Amygdala (tissue), 56 donors: ENCODE measurements at regions not wholly inside any gene's neighbourhood (a gene's known extent, or its start where the extent isn't known, plus 50 kb on each side); places are given as distances from the start of the nearest gene placed in this dataset.

ENCODE experiments used
- DNase-seq, 56 donors: peaks; one replicate each; lab custom pipeline; 2025; lab: John Stamatoyannopoulos, UW

DNA sequence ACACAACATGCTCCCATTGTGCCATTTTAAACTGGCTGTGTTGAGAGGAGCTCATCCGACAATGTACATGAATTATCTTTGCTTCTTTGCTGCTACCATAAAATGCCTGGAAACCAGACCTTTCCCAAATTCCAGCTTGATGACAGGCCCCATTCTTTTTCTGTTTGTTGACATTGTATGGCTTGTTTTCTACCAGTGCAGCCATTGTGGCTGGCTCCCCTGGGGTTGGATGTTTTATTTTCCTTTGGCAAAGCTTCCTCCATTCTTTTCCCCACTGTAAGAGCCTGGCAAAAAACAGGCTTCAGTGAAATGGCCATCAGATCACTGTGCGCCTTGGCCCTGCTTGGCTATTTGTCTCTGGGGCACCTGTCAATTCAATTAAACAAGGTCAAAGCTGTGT is 532.5 kb downstream of the VRK1 start:
- no peak for DNase-seq

DNA sequence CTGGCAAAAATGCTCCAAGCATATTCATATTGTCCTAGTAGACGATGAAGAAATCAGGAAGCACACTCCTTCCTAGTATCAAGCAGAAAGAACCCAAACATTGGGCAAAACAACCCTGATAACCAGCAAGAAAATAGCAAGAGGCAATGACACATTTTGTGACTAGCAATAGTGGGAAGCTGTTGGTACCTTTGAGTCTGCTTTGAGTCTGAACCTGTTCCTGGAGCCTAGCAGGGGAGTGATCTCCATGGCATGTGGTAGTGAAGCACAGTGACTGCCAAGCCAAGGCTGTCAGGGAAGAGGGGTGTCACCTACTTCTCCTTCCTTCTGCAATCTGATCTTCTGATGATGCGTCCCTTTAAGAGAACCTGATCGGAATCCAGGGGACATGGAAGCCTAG is 533.9 kb downstream of the VRK1 start:
- DNase-seq = no peak

DNA sequence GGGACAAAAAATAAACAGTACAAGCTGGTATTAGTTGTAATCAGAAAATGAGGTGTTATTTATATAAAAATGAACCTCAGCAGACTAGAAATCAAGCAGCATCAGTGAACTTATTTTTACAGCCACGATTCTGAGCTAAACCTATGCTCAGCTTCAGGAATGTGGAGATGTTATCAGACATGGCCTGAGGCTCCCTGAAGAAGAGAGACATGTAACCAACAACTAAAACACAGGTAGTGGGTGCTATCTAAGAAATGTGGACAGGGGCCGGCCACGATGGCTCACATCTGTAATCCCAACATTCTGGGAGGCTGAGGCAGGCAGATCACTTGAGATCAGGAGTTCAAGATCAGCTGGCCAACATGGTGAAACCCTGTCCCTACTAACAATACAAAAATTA is 534.3 kb downstream of the VRK1 start:
- no peak for DNase-seq

DNA sequence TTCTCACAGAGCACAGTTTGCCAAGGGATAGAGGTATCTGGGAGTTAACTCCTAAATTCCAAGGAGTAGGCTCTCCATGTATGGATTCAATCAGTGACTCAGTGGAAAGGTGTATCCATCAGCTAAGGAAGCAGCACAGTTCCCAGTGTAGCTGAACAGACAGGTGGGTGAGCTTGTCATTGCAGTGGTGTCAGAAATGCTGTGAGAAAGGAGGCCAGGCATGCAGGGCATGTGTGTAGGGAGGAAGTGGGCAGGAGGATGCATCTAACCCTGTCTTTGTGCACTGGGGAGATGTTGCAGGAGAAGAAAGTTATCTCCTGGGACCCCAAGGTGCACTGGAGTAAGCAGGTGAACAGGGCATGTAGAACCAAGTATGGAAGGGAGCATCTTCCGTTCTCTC is 539.0 kb downstream of the VRK1 start:
- no peak for DNase-seq

DNA sequence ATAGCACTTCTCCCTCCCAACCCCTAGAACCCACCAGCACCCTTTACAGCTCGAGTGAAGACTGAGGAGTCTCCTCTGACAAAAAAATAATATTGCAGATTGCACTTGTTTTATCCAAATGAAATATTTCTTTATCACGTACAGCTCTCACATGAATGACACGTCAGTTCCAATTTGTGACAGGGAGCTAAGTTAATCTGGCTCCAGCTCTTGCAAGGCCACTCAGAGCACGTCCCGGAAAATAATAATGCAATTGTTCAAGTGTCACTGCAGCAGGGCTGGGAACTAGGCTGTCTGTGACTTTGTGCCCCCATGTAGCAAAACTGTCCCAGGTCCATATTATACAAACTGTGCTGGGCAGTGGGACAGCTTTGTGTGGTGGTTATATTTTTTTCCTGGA is 539.6 kb downstream of the VRK1 start:
- peak in 9 of 56 donors; percentile 2 to 18 (median 4) for DNase-seq

DNA sequence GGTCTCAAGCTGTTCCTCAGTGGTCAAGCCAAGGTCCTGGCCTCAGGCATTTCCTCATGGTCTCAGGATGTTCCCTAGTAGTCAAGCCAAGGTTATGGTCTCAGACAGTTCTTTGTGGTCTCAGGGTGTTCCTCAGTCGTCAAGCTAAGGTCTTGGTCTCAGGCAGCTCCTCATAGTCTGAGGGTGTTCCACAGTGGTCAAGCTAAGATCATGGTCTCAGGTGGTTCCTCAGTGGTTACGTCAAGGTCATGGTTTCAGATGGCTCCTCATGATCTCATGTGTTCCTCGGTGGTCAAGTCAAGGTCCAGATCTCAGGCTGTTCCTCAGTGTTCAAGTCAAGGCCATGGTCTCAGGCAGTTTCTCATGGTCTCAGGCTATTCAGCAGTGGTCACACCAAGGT is 540.1 kb downstream of the VRK1 start:
- no peak for DNase-seq

DNA sequence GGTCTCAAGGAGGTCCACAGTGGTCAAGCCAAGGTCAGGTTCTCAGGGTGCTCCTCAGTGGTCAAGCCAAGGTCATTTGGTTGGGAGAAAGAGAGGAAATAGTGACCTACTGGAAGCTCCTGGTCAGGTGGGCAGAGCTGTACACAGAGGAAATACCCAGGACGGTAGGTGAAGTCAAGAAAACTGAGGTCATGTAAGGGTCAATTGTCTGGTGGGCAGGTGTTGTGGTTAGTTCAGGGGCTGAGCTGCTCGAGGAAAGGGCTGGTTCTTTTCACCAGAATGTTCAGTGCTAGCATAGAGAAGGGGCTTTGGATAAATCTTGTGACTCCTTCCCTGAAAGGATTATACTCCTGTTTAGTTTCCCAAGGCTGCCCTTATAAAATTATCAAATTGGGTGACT is 540.5 kb downstream of the VRK1 start:
- DNase-seq = no peak

DNA sequence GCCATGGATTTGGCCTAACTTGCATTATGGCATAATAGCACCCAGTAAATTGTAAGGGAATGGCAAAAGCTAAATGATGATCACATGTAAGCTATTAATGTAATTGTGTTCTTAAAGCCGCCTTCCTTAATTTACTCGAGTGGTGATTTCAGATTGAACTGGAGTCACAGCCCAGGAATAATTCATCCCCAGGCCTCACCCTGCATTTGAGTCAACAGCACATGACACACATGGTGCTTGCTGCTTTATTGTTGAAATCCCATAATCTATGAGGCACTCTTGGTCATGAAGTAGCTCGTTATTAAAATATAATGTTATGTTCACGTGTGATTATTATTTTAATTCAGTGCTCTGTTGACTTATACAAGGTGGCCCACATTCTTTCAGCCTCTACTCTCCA is 547.5 kb downstream of the VRK1 start:
- DNase-seq = no peak

DNA sequence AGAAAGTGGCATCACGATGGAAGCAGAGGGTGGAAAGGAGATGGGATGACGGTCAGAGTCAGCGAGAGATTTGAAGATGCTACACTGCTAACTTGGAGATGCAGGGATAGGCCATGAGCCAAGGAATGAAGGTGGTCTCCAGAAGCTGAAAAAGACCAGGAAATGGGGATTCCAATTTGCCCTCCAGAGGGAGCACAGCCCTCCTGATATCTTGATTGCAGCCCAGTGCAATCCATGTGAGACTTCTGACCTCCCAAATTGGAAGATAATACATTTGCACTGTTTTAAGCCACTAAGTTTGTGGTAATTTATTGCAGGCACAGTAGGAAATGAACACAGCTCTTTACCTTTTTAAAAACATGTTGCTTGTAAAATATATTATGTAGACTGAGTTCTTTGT is 549.5 kb downstream of the VRK1 start:
- DNase-seq = no peak

DNA sequence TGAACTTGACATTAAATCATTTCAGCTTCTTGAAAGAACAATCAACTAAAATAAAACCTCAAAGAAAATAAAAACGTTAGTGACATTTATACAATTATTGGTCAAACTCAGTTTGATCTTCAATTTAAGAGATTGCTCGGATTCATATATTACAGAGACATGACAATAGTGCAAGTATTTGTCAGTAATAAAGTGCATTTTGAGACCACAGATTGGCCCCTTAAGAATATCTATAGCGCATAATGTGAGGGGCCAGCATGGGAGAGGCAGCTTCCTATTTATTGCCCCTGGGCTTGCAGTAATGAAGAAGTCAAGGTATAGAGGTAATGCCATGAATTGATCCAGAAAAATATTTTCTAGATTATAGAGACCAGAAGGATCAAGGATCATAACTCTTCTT is 552.3 kb downstream of the VRK1 start:
- DNase-seq = no peak

DNA sequence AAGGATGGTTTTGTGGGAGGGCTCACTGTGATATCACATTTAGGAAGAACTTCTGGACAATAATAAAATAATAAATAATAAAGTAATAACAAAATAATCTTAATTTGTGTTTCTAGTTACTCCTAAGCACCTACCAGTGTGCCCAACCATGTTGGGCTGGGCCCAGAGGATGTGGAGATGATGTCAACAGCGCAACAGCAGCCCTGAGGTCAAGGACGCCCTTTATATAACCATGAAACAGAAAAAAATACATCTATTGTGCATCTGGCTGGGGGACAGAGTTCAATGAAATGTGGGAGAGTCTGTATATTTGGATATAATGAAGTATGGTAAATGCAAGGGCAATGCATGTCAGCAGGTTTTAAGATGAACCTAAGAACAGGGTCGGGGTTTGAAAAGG is 552.8 kb downstream of the VRK1 start:
- no peak for DNase-seq

DNA sequence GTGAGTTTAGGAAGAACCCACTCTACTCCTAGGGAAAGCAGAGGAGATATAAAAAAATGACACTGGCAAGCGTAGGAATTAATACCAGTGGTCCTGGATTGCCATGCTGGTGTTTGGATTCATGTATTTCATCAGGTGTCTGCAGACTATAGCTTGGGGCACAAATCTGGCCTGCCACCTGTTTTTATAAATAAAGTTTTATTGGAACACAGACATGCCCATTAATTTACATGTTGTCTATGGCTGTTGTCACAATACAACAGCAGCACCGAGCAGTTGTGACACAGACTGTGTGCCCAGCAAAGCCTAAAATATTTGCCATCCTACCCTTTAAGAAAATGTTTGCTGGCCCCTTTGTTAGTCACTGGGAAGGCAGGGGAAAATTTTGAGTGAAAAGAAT is 553.2 kb downstream of the VRK1 start:
- DNase-seq = no peak

DNA sequence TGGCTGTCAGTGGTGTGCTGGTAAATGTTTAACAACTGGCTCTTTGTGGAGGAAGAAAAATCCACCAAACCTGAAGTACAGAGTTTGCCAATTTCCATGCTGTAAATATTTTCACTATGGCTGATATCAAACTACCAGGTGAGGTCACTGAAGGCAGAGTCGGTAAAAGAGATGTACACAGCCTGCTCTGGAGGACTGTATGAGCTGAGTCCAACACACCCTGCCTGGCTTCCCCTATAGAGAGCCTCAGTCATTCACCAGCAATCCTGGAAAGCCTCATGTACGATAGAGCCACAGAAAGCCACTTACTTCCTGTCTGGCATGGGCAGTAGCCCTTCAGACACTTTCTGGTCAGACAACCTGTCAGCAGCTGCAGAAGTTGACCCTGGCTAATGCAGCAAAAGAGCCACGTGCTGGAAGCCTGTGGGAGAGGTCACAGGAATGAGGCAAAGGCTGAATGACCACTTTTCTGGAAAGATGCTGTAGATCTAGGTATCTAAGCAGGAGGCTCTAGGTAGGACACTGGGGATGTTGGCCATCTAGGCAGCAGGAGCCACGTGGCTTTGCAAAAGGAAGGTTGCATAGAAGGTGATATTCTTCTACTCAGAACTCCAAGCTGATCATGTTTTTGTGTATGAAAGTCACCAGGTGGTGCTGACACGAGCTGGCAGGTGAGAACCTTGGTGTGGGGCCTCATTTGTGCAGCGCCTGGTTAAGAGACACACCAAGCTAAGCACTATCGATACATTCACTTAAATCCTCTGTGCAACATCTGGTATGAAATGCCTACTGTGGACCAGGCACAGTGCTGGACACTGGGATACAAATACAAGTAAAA is 553.9 kb downstream of the VRK1 start:
- DNase-seq = no peak

DNA sequence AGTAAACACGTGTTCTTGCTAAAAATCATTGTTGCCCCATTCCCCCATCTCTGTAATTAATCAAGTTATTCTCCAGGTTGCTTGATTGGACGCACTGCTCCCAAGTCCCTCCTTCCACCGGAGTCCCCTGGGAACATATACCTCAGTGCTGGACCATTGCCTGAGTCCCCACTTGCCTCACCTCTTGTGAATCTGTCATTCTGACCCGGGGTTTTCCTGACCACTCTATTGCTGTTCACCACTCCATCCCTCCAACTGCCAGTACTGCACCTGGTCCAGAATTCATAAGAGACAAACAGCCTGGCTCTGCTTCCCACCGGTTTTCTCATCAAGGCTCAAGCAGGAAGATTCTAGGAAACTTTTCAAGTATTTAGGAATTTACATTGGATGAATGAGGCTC is 555.9 kb downstream of the VRK1 start:
- no peak for DNase-seq

DNA sequence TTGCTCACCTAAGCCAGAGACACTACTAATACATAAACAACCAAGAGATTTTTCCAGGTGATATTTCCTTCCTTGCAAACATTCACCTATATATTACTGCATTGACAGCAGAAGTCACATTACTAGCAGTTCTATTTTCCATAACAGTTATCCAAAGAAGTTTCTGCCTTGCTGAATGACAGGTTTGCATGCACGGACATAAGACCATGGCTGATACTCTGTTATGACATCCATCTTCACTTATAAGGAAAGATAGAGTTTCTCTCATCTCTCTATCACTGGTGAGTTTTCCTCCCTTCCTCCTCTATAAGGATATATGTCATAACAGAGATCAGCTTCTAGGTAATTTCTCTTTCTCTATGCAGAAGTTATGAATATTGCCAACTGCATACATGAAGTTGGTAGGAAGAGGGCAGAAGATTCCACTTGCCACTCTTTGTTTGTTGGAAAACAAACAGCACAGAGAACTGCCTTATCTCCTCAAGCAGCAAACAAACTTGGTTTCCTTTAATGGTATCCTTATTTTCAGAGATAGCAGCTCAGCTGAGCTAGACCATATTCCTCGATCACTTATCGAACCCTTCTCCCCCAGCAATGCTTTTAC is 557.0 kb downstream of the VRK1 start:
- no peak for DNase-seq

DNA sequence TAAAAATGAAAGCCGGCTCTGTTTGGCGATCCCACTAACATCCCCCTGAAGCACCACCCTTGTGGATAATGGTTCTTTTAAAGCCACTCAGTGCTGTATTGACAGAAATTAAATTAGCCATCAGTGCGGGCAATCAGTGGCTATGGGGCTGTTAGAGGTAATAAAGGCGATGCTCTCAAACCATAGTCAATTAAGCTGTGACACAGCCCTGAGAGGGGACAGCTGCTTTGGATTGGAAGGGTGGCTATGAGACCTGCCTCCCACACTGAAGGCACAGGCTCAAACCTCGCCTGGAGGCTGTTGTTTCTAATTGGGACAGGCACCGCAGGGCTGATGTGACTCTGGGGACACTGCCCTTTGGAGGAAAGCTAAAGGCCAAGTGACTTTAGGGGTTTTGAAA is 562.2 kb downstream of the VRK1 start:
- no peak for DNase-seq

DNA sequence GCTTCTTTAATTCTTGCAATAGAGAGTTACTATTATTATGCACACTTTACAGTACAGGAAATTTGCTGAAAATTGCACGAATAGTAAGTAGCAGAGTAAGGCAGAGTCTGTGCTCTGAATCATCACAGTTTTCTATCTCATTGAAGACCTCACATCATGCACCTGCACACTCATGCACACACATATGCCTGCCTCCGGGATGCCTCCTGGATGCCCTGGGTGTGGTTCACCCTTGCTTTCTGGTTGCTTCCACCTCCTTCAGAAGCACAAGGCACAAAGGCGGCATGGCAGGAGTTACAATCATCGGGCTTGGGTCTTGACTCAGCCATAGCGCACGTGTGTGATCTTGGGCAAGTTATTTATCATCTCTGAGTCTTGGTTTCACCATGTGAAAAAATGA is 564.0 kb downstream of the VRK1 start:
- no peak for DNase-seq

DNA sequence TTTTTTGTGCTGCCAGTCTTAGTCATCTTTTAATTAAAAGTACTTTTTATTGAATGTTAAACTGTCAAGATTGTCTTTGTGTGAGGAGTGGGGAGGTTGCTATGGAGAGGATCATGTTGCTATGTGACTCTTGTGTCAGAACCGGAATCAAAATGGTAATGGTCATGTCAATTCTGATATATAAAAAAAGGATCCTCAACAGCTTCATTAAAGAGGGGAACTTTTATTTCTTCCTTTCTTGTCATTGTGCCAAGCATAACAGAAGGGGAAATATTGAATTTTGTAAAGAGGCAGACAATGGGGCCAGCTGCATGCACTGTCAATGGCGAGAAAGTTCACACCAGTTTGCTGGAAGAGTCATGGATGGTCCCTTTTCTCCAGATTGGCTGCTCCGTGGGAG is 564.8 kb downstream of the VRK1 start:
- no peak for DNase-seq

DNA sequence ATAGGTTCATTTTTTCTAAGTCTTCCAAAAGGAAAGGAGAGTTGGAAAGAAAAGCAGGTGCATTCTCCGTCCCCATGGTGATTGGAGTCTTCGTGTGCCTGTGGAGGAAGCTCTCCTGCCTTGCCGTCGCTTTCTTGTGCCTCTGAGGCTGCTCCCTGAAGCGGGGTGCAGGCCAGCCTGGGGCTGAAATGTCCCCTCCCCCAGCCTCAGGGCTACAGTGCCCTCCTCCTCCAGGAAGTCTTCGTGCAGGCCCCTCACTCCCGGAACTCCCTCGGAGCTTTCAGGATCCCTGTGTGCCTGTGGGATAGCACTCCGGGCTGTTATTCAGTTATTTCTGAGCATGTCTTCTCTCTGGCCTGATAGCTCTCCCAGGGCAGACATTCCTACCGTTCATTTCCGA is 569.2 kb downstream of the VRK1 start:
- DNase-seq = no peak

DNA sequence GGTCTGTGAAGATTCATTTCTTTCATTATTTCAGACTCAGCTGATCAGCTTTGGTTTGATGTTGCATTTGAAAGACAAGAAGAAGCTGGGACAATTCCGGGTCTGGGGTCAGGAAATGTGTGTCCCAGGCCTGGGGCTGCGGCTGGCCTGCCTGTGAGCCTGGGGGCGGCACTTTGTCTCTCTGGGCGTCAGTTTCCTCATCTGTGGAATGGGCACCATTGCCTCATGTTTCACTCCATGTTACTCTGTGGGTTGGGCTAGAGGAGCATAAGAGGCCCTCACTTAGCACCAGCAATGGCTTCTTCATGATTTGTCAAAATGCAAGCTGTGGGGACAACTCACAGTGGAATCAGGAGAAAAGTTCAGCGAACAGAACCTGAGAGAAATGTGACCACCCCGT is 570.1 kb downstream of the VRK1 start:
- DNase-seq = no peak

DNA sequence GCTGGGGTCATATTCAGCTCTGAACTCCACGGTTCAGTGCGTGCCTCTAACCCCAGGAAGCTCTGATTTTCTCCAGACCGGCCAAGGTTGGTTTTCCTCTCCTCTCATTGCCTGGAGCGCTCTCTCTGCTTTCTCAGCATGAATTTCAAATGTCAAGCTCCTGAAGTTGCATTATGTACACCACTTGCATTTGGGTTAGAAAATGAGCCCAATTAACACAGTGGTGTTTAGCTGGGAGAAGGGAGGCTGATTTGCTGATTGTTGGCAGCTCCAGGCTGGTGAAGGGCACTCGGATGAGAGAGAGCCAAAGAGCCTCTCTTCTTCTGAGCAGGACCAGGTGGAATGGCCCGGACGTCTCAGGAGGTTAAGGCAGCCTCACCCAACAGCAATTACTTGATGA is 570.9 kb downstream of the VRK1 start:
- no peak for DNase-seq

DNA sequence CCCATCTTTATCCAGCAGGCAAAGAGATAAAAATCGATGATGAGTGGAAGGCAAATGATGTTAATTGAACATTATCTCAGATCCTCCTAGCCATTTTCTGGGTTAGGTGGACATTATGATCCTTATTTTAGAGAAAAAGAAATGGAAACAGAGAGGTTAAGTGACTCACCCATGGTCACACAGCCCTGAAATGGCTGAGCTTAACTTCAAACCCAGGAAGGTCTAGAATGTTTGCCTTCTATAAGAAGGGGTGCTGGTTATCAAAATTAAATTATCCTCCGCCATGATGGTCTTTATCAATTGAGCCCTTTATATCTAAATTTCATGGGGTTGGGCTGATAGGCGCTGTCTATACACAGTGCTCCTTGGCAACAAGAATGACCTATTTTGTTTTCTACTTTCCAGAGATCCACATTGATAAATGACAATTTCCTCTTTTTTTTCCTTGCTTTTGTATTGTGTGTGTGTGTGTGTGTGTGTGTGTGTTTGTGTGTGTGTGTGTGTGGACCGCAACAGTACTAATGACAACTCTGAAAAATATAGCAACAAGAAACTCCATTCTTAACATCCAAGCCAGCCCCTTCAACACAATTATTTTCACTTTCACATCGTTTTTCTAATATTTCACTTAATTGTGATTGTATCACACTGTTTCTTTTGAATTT is 571.9 kb downstream of the VRK1 start:
- no peak for DNase-seq
